ENCODE measurements at regions not wholly inside any gene's neighbourhood (a gene's known extent, or its start where the extent isn't known, plus 50 kb on each side); places are given as distances from the start of the nearest gene placed in this dataset.
"Not testable (repeated sequence)": the region's sequence is repeated elsewhere in the genome, so short reads cannot be mapped to it uniquely, and the experiment has no call there.

DNA sequence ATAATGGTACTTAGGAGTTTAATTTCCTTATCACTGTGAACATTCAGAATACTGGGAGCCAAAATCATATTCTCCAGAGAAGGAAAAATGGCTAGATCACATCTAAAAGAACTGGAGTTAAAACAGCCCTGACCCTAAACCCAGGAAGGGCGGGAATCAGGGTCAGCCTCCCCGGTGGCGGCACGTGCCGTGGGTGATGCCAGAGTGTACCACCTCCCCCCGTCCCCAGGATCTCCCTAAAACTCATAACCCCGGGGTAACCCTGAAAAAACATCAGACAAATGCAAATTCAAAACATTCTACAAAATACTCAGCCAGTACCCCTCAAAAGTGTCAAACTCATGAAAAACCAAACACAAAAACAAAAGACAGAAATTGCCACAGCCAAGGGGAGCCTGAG lies 148.3 kb downstream of the DLL1 start (continued):
- TF ChIP-seq, protein P1, sequence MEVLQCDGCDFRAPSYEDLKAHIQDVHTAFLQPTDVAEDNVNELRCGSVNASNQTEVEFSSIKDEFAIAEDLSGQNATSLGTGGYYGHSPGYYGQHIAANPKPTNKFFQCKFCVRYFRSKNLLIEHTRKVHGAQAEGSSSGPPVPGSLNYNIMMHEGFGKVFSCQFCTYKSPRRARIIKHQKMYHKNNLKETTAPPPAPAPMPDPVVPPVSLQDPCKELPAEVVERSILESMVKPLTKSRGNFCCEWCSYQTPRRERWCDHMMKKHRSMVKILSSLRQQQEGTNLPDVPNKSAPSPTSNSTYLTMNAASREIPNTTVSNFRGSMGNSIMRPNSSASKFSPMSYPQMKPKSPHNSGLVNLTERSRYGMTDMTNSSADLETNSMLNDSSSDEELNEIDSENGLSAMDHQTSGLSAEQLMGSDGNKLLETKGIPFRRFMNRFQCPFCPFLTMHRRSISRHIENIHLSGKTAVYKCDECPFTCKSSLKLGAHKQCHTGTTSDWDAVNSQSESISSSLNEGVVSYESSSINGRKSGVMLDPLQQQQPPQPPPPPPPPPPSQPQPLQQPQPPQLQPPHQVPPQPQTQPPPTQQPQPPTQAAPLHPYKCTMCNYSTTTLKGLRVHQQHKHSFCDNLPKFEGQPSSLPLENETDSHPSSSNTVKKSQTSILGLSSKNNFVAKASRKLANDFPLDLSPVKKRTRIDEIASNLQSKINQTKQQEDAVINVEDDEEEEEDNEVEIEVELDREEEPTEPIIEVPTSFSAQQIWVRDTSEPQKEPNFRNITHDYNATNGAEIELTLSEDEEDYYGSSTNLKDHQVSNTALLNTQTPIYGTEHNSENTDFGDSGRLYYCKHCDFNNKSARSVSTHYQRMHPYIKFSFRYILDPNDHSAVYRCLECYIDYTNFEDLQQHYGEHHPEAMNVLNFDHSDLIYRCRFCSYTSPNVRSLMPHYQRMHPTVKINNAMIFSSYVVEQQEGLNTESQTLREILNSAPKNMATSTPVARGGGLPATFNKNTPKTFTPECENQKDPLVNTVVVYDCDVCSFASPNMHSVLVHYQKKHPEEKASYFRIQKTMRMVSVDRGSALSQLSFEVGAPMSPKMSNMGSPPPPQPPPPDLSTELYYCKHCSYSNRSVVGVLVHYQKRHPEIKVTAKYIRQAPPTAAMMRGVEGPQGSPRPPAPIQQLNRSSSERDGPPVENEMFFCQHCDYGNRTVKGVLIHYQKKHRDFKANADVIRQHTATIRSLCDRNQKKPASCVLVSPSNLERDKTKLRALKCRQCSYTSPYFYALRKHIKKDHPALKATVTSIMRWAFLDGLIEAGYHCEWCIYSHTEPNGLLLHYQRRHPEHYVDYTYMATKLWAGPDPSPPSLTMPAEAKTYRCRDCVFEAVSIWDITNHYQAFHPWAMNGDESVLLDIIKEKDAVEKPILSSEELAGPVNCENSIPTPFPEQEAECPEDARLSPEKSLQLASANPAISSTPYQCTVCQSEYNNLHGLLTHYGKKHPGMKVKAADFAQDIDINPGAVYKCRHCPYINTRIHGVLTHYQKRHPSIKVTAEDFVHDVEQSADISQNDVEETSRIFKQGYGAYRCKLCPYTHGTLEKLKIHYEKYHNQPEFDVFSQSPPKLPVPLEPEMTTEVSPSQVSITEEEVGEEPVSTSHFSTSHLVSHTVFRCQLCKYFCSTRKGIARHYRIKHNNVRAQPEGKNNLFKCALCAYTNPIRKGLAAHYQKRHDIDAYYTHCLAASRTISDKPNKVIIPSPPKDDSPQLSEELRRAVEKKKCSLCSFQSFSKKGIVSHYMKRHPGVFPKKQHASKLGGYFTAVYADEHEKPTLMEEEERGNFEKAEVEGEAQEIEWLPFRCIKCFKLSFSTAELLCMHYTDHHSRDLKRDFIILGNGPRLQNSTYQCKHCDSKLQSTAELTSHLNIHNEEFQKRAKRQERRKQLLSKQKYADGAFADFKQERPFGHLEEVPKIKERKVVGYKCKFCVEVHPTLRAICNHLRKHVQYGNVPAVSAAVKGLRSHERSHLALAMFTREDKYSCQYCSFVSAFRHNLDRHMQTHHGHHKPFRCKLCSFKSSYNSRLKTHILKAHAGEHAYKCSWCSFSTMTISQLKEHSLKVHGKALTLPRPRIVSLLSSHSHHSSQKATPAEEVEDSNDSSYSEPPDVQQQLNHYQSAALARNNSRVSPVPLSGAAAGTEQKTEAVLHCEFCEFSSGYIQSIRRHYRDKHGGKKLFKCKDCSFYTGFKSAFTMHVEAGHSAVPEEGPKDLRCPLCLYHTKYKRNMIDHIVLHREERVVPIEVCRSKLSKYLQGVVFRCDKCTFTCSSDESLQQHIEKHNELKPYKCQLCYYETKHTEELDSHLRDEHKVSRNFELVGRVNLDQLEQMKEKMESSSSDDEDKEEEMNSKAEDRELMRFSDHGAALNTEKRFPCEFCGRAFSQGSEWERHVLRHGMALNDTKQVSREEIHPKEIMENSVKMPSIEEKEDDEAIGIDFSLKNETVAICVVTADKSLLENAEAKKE (CRISPR knock-in tag; IDR thresholded peaks at IDR 0.05), result no peak
- no peak for TF ChIP-seq NANOG (IDR thresholded peaks at IDR 0.05; ENCODE audit: borderline replicate concordance)
- TF ChIP-seq, protein P2, sequence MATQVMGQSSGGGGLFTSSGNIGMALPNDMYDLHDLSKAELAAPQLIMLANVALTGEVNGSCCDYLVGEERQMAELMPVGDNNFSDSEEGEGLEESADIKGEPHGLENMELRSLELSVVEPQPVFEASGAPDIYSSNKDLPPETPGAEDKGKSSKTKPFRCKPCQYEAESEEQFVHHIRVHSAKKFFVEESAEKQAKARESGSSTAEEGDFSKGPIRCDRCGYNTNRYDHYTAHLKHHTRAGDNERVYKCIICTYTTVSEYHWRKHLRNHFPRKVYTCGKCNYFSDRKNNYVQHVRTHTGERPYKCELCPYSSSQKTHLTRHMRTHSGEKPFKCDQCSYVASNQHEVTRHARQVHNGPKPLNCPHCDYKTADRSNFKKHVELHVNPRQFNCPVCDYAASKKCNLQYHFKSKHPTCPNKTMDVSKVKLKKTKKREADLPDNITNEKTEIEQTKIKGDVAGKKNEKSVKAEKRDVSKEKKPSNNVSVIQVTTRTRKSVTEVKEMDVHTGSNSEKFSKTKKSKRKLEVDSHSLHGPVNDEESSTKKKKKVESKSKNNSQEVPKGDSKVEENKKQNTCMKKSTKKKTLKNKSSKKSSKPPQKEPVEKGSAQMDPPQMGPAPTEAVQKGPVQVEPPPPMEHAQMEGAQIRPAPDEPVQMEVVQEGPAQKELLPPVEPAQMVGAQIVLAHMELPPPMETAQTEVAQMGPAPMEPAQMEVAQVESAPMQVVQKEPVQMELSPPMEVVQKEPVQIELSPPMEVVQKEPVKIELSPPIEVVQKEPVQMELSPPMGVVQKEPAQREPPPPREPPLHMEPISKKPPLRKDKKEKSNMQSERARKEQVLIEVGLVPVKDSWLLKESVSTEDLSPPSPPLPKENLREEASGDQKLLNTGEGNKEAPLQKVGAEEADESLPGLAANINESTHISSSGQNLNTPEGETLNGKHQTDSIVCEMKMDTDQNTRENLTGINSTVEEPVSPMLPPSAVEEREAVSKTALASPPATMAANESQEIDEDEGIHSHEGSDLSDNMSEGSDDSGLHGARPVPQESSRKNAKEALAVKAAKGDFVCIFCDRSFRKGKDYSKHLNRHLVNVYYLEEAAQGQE (IDR thresholded peaks at IDR 0.05; ENCODE audit: unreplicated experiment), result no peak

DNA sequence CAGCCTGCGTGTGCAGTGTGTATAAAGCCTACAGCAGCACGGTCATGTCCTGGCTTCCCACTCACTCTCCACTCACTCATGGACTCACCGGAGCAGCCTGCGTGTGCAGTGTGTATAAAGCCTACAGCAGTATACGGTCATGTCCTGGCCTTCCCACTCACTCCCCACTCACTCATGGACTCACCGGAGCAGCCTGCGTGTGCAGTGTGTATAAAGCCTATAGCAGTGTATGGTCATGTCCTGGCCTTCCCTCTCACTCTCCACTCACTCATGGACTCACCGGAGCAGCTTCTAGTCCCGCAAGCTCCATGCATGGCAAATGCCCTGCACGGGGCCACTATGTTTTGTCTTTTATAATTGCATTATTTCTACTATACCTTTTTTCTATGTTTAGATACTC lies 149.8 kb downstream of the DLL1 start:
- Mint-ChIP-seq H3K27me3 (ENCODE audit: insufficient read depth, low read depth, poor library complexity) (peaks cover 18% of the 10 kb centered on the region), H3K36me3 (ENCODE audit: low read depth) (peaks cover 14% of the 10 kb centered on the region), H3K9me3 (peaks cover 46% of the 10 kb centered on the region)
- ATAC-seq; H3K27ac Mint-ChIP-seq; H3K4me2 ChIP-seq; H3F3A ChIP-seq (replicated peaks; ENCODE audit: low read depth); H3K4me3 ChIP-seq; H2AFZ ChIP-seq; H3K27me3 ChIP-seq (ENCODE audit: insufficient read depth); H3K36me3 ChIP-seq (ENCODE audit: insufficient read depth); DNase-seq (ENCODE audit: low spot score); H3K27ac ChIP-seq (ENCODE audit: low read depth); H3K9me2 ChIP-seq (ENCODE audit: insufficient read depth); H3K4me3 Mint-ChIP-seq; H4K20me1 ChIP-seq (replicated peaks; ENCODE audit: insufficient read depth); H3K4me1 ChIP-seq (ENCODE audit: insufficient read depth); H3K79me2 ChIP-seq (replicated peaks; ENCODE audit: insufficient read depth); H3K4me1 Mint-ChIP-seq: not testable (repeated sequence)

Measured in GM23338 (cell line).